Memory B cell (primary cell): ENCODE measurements at regions not wholly inside any gene's neighbourhood (a gene's known extent, or its start where the extent isn't known, plus 50 kb on each side); places are given as distances from the start of the nearest gene placed in this dataset.

Source experiments
- ATAC-seq: fragments of 150-1000 bp; cut with Tn5 transposase; 2 replicates; pipeline ENCODE4 v1.10.0; 2021; ENCODE audit warnings: low read depth, mild to moderate bottlenecking, moderate library complexity
- DNase-seq, 2 donors: peaks; one replicate each; pipeline ENCODE4 v3.0.0; 2022; ENCODE audit warnings: low spot score in 2 of 2
- H3K27ac Mint-ChIP-seq: one replicate; pipeline ENCODE4 v1.8.0; 2022; ENCODE audit warnings: mild to moderate bottlenecking, moderate library complexity, mixed read lengths
- H3K27me3 Mint-ChIP-seq: one replicate; pipeline ENCODE4 v1.8.0; 2022; ENCODE audit warnings: mixed read lengths
- H3K36me3 Mint-ChIP-seq: one replicate; pipeline ENCODE4 v1.8.0; 2022; ENCODE audit warnings: mild to moderate bottlenecking, mixed read lengths
- H3K4me1 Mint-ChIP-seq: one replicate; pipeline ENCODE4 v1.8.0; 2022; ENCODE audit warnings: mixed read lengths
- H3K4me3 Mint-ChIP-seq: one replicate; pipeline ENCODE4 v1.8.0; 2022; ENCODE audit warnings: mild to moderate bottlenecking, moderate library complexity, mixed read lengths
- H3K9me3 Mint-ChIP-seq: one replicate; pipeline ENCODE4 v1.8.0; 2022; ENCODE audit warnings: mixed read lengths

- Mint-ChIP-seq H3K4me1 (no peaks in the 10 kb centered on the region), H3K27ac (no peak overlapping the region), H3K4me3 (no peak overlapping the region), H3K36me3 (no peaks in the 10 kb centered on the region), H3K27me3 (peaks cover 20% of the 10 kb centered on the region), H3K9me3 (no peaks in the 10 kb centered on the region)
- no peak for ATAC-seq
- DNase-seq: no peak
These were observed 327.3 kb upstream of the AJAP1 start for GRCh38 chr1:4327142-4327541.

- Mint-ChIP-seq H3K36me3 (no peaks in the 10 kb centered on the region), H3K4me1 (no peaks in the 10 kb centered on the region), H3K27ac (no peak overlapping the region), H3K9me3 (peaks cover 2% of the 10 kb centered on the region), H3K4me3 (no peak overlapping the region), H3K27me3 (peaks cover 22% of the 10 kb centered on the region)
- DNase-seq: no peak
- ATAC-seq: no peak
These were observed 325.9 kb upstream of the AJAP1 start for GRCh38 chr1:4328402-4329071.

GRCh38 chr1:4330805-4331766 lies 323.3 kb upstream of the AJAP1 start:
- Mint-ChIP-seq H3K4me1 (no peaks in the 10 kb centered on the region), H3K9me3 (peaks cover 2% of the 10 kb centered on the region), H3K27ac (no peak overlapping the region), H3K4me3 (no peak overlapping the region), H3K36me3 (no peaks in the 10 kb centered on the region), H3K27me3 (peaks cover 20% of the 10 kb centered on the region)
- ATAC-seq (no peak), DNase-seq (no peak)

GRCh38 chr1:4331767-4332163 lies 322.6 kb upstream of the AJAP1 start:
- ATAC-seq (no peak), DNase-seq (no peak)
- Mint-ChIP-seq H3K27me3 (peaks cover 24% of the 10 kb centered on the region), H3K27ac (no peak overlapping the region), H3K4me1 (no peaks in the 10 kb centered on the region), H3K36me3 (no peaks in the 10 kb centered on the region), H3K9me3 (peaks cover 7% of the 10 kb centered on the region), H3K4me3 (no peak overlapping the region)

- H3K4me1 Mint-ChIP-seq: no peaks in the 10 kb centered on the region
- no peaks in the 10 kb centered on the region for H3K36me3 Mint-ChIP-seq
- peaks cover 14% of the 10 kb centered on the region for H3K27me3 Mint-ChIP-seq
- peaks cover 7% of the 10 kb centered on the region for H3K9me3 Mint-ChIP-seq
- ATAC-seq (no peak), DNase-seq (no peak)
- no peak overlapping the region for H3K27ac Mint-ChIP-seq
- no peak overlapping the region for H3K4me3 Mint-ChIP-seq
These were observed 317.9 kb upstream of the AJAP1 start for GRCh38 chr1:4336507-4336906.

- H3K9me3 Mint-ChIP-seq: peaks cover 2% of the 10 kb centered on the region
- peaks cover 5% of the 10 kb centered on the region for H3K27me3 Mint-ChIP-seq
- H3K4me3 Mint-ChIP-seq: no peak overlapping the region
- peaks cover 2% of the 10 kb centered on the region for H3K4me1 Mint-ChIP-seq
- ATAC-seq: no peak
- no peaks in the 10 kb centered on the region for H3K36me3 Mint-ChIP-seq
- no peak overlapping the region for H3K27ac Mint-ChIP-seq
- no peak for DNase-seq
These were observed 313.0 kb upstream of the AJAP1 start for GRCh38 chr1:4341421-4341820.

- Mint-ChIP-seq H3K27ac (no peak overlapping the region), H3K36me3 (no peaks in the 10 kb centered on the region), H3K9me3 (no peaks in the 10 kb centered on the region), H3K27me3 (peaks cover 4% of the 10 kb centered on the region), H3K4me1 (peaks cover 2% of the 10 kb centered on the region), H3K4me3 (no peak overlapping the region)
- DNase-seq (no peak), ATAC-seq (peak; percentile 26)
These were observed 310.2 kb upstream of the AJAP1 start for GRCh38 chr1:4344065-4344732.

- Mint-ChIP-seq H3K27me3 (peaks cover 1% of the 10 kb centered on the region), H3K36me3 (no peaks in the 10 kb centered on the region), H3K9me3 (peaks cover 2% of the 10 kb centered on the region), H3K27ac (no peak overlapping the region), H3K4me1 (peaks cover 2% of the 10 kb centered on the region), H3K4me3 (no peak overlapping the region)
- no peak for DNase-seq
- ATAC-seq: no peak
These were observed 309.3 kb upstream of the AJAP1 start for GRCh38 chr1:4345094-4345493.

- peaks cover 2% of the 10 kb centered on the region for H3K27me3 Mint-ChIP-seq
- no peak overlapping the region for H3K27ac Mint-ChIP-seq
- peaks cover 2% of the 10 kb centered on the region for H3K9me3 Mint-ChIP-seq
- ATAC-seq (no peak), DNase-seq (no peak)
- H3K36me3 Mint-ChIP-seq: no peaks in the 10 kb centered on the region
- no peak overlapping the region for H3K4me3 Mint-ChIP-seq
- H3K4me1 Mint-ChIP-seq: peaks cover 2% of the 10 kb centered on the region
These were observed 308.3 kb upstream of the AJAP1 start for GRCh38 chr1:4346131-4346530.

GRCh38 chr1:4351453-4351852 lies 303.0 kb upstream of the AJAP1 start:
- Mint-ChIP-seq H3K27ac (no peak overlapping the region), H3K27me3 (peaks cover 2% of the 10 kb centered on the region), H3K36me3 (no peaks in the 10 kb centered on the region), H3K9me3 (peaks cover 2% of the 10 kb centered on the region), H3K4me1 (no peaks in the 10 kb centered on the region), H3K4me3 (no peak overlapping the region)
- ATAC-seq (no peak), DNase-seq (no peak)

GRCh38 chr1:4353090-4353856 lies 301.1 kb upstream of the AJAP1 start:
- peaks cover 2% of the 10 kb centered on the region for H3K27me3 Mint-ChIP-seq
- DNase-seq (no peak), ATAC-seq (no peak)
- no peaks in the 10 kb centered on the region for H3K4me1 Mint-ChIP-seq
- no peak overlapping the region for H3K27ac Mint-ChIP-seq
- H3K4me3 Mint-ChIP-seq: no peak overlapping the region
- H3K36me3 Mint-ChIP-seq: no peaks in the 10 kb centered on the region
- peaks cover 2% of the 10 kb centered on the region for H3K9me3 Mint-ChIP-seq

- Mint-ChIP-seq H3K4me1 (no peaks in the 10 kb centered on the region), H3K9me3 (no peaks in the 10 kb centered on the region), H3K36me3 (no peaks in the 10 kb centered on the region), H3K27ac (no peak overlapping the region), H3K4me3 (no peak overlapping the region), H3K27me3 (peaks cover 2% of the 10 kb centered on the region)
- DNase-seq (no peak), ATAC-seq (no peak)
These were observed 298.6 kb upstream of the AJAP1 start for GRCh38 chr1:4355839-4356238.

GRCh38 chr1:4362314-4363044 lies 291.9 kb upstream of the AJAP1 start:
- H3K4me3 Mint-ChIP-seq: no peak overlapping the region
- no peaks in the 10 kb centered on the region for H3K36me3 Mint-ChIP-seq
- H3K9me3 Mint-ChIP-seq: no peaks in the 10 kb centered on the region
- DNase-seq (no peak), ATAC-seq (no peak)
- no peaks in the 10 kb centered on the region for H3K4me1 Mint-ChIP-seq
- H3K27ac Mint-ChIP-seq: no peak overlapping the region
- peaks cover 5% of the 10 kb centered on the region for H3K27me3 Mint-ChIP-seq
